GM19023 (cell line): ENCODE measurements at regions not wholly inside any gene's neighbourhood (a gene's known extent, or its start where the extent isn't known, plus 50 kb on each side); places are given as distances from the start of the nearest gene placed in this dataset.

Experiments
- ATAC-seq: cut with Tn5 transposase; IDR thresholded peaks from one replicate; pipeline ENCODE4 v1.9.1; 2021; ENCODE audit warnings: mild to moderate bottlenecking, moderate library complexity; ENCODE audit not compliant: unreplicated experiment

- ATAC-seq: peak; percentile 78
These were observed 311.7 kb upstream of the PKDCC start for GRCh38 chr2:41736105-41736567.

GRCh38 chr2:41736586-41736985, 311.2 kb upstream of the PKDCC start:
- ATAC-seq: peak; percentile 34

- ATAC-seq: no peak
These were observed 309.9 kb upstream of the PKDCC start for GRCh38 chr2:41737888-41738287.

GRCh38 chr2:41741951-41742595, 305.7 kb upstream of the PKDCC start:
- peak; percentile 96 for ATAC-seq

GRCh38 chr2:41743324-41743723, 304.5 kb upstream of the PKDCC start:
- no peak for ATAC-seq

GRCh38 chr2:41750829-41751228, 297.0 kb upstream of the PKDCC start:
- ATAC-seq: no peak

- ATAC-seq: no peak
These were observed 287.9 kb upstream of the PKDCC start for GRCh38 chr2:41759880-41760279.

- ATAC-seq: no peak
These were observed 284.7 kb upstream of the PKDCC start for GRCh38 chr2:41763141-41763540.

- no peak for ATAC-seq
These were observed 283.7 kb upstream of the PKDCC start for GRCh38 chr2:41764131-41764530.

GRCh38 chr2:41764919-41765318, 282.9 kb upstream of the PKDCC start:
- no peak for ATAC-seq

GRCh38 chr2:41768310-41768709, 279.5 kb upstream of the PKDCC start:
- no peak for ATAC-seq

- no peak for ATAC-seq
These were observed 276.1 kb upstream of the PKDCC start for GRCh38 chr2:41771710-41772109.

- no peak for ATAC-seq
These were observed 275.1 kb upstream of the PKDCC start for GRCh38 chr2:41772697-41773096.

GRCh38 chr2:41774011-41774605, 273.7 kb upstream of the PKDCC start:
- ATAC-seq: no peak

GRCh38 chr2:41775366-41776025, 272.3 kb upstream of the PKDCC start:
- no peak for ATAC-seq

- no peak for ATAC-seq
These were observed 267.9 kb upstream of the PKDCC start for GRCh38 chr2:41779888-41780287.

- no peak for ATAC-seq
These were observed 265.3 kb upstream of the PKDCC start for GRCh38 chr2:41782306-41783158.

- ATAC-seq: no peak
These were observed 263.3 kb upstream of the PKDCC start for GRCh38 chr2:41784496-41784895.

- no peak for ATAC-seq
These were observed 262.4 kb upstream of the PKDCC start for GRCh38 chr2:41785251-41786022.

GRCh38 chr2:41791523-41791922, 256.3 kb upstream of the PKDCC start:
- no peak for ATAC-seq

GRCh38 chr2:41803361-41803760, 244.5 kb upstream of the PKDCC start:
- no peak for ATAC-seq
